SU-DHL-6 (cell line): ENCODE measurements at regions not wholly inside any gene's neighbourhood (a gene's known extent, or its start where the extent isn't known, plus 50 kb on each side); places are given as distances from the start of the nearest gene placed in this dataset.

Experiments
- EZH2phosphoT487 ChIP-seq: fragments of 200-600 bp; sonication (generic), shearing (Covaris generic); conservative IDR thresholded peaks from 2 replicates; pipeline ENCODE4 v1.6.1; 2018; ENCODE audit warnings: mild to moderate bottlenecking, antibody characterized with exemption, low read length, moderate library complexity, mixed read lengths
- TF ChIP-seq, protein P1 (sequence below): fragments of 200-600 bp; sonication (generic); IDR thresholded peaks from one replicate; pipeline ENCODE4 v1.5.1; 2017; ENCODE audit warnings: antibody characterized with exemption, mild to moderate bottlenecking, low read length, moderate library complexity; ENCODE audit not compliant: insufficient read depth, poor library complexity, severe bottlenecking

DNA sequence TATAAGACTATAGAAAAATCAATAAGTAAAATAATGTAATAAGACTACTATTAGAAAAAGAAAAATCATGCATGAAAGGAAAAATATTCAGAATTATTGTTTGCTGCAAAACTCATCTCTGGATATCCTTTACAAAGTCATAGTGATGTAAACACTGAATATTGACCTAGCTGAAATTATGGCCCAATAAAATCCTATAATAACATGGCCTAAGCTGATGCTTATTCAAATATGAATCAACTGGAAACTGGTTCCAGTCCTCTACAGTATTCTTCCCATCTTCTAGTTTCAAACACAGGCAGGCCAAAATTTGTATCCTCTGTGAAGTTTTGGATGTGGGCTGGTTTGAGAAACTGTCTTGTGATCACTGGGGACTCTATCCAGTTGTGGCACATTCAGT lies 134.5 kb downstream of the CNTN3 start:
- TF ChIP-seq, protein P1, sequence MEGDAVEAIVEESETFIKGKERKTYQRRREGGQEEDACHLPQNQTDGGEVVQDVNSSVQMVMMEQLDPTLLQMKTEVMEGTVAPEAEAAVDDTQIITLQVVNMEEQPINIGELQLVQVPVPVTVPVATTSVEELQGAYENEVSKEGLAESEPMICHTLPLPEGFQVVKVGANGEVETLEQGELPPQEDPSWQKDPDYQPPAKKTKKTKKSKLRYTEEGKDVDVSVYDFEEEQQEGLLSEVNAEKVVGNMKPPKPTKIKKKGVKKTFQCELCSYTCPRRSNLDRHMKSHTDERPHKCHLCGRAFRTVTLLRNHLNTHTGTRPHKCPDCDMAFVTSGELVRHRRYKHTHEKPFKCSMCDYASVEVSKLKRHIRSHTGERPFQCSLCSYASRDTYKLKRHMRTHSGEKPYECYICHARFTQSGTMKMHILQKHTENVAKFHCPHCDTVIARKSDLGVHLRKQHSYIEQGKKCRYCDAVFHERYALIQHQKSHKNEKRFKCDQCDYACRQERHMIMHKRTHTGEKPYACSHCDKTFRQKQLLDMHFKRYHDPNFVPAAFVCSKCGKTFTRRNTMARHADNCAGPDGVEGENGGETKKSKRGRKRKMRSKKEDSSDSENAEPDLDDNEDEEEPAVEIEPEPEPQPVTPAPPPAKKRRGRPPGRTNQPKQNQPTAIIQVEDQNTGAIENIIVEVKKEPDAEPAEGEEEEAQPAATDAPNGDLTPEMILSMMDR: no peak
- TF ChIP-seq EZH2phosphoT487: no peak
